GM12891 (cell line): ENCODE measurements at regions not wholly inside any gene's neighbourhood (a gene's known extent, or its start where the extent isn't known, plus 50 kb on each side); places are given as distances from the start of the nearest gene placed in this dataset.
"Not testable (repeated sequence)": the region's sequence is repeated elsewhere in the genome, so short reads cannot be mapped to it uniquely, and the experiment has no call there.

Experiments
- POLR2A ChIP-seq: IDR thresholded peaks from 2 replicates; pipeline ENCODE4 v1.6.1; 2011; ENCODE audit warnings: low read depth, low read length, control low read depth
- POLR2AphosphoS5 ChIP-seq: IDR thresholded peaks from 2 replicates; pipeline ENCODE4 v1.6.1; 2011; ENCODE audit warnings: low read depth, low read length, control low read depth
- TAF1 ChIP-seq: IDR thresholded peaks from 2 replicates; pipeline ENCODE4 v1.6.1; 2011; ENCODE audit warnings: low read depth, low read length, control low read depth

- TF ChIP-seq POLR2AphosphoS5, TAF1, POLR2A: not testable (repeated sequence)
Observed at GRCh38 chr5:177923837-177924236, 72.2 kb downstream of the PROP1 start.
